Endothelial cell of umbilical vein (primary cell): ENCODE measurements at regions not wholly inside any gene's neighbourhood (a gene's known extent, or its start where the extent isn't known, plus 50 kb on each side); places are given as distances from the start of the nearest gene placed in this dataset.

Experiments
- BruUV-seq: library from RNA; stranded (reverse); fragments of 400-500 nt; replicated peaks from 2 replicates; lab custom pipeline; 2021; lab: Mats Ljungman, UMichigan
- CTCF ChIA-PET: fragments of 300-600, 350-600 bp; sonication (Branson Sonifier 250); formaldehyde crosslinking; loops from one replicate; lab custom pipeline; 2021; ENCODE audit warnings: antibody characterized with exemption, inconsistent platforms; lab: Charles Lee
- POLR2A ChIA-PET: fragments of 300-600, 350-600 bp; sonication (Branson Sonifier 250); formaldehyde crosslinking; loops from one replicate; lab custom pipeline; 2021; ENCODE audit warnings: antibody characterized with exemption, inconsistent platforms; lab: Charles Lee
- DNase-seq: peaks from one replicate; pipeline ENCODE4 v3.0.0-alpha.2; 2011; ENCODE audit warnings: low read depth, low spot score
- FAIRE-seq: peaks from 2 replicates; lab custom pipeline; 2011; peaks lifted over from hg19 to GRCh38; lab: Jason Lieb, UNC
- H2AFZ ChIP-seq: 2 replicates; pipeline ENCODE4 v1.6.0; 2012; ENCODE audit warnings: low read depth, low read length, control low read depth, inconsistent platforms
- H3K27ac ChIP-seq: 2 replicates; pipeline ENCODE4 v1.5.1; 2011; ENCODE audit warnings: low read depth, mild to moderate bottlenecking, control low read depth, low read length, moderate library complexity; ENCODE audit not compliant: insufficient read depth
- H3K27me3 ChIP-seq, 2 experiments: 2 replicates each; pipeline versions ENCODE4 v1.6.0 to v1.6.1; 2011; ENCODE audit warnings: low read length in 2 of 2, mixed read lengths in 1 of 2; ENCODE audit not compliant: control insufficient read depth in 2 of 2, insufficient read depth in 2 of 2
- H3K36me3 ChIP-seq, 2 experiments: 2 replicates in 1 of 2; 3 replicates in 1 of 2; pipeline ENCODE4 v1.5.1; 2011; ENCODE audit warnings: low read length in 2 of 2, mild to moderate bottlenecking in 1 of 2, moderate library complexity in 1 of 2; ENCODE audit not compliant: control insufficient read depth in 2 of 2, insufficient read depth in 2 of 2; ENCODE audit errors: extremely low read depth in 1 of 2
- H3K4me1 ChIP-seq: 3 replicates; pipeline ENCODE4 v1.5.1; 2011; ENCODE audit warnings: mild to moderate bottlenecking, low read length; ENCODE audit not compliant: control insufficient read depth, insufficient read depth; ENCODE audit errors: extremely low read depth
- H3K4me2 ChIP-seq: 2 replicates; pipeline ENCODE4 v1.6.1; 2011; ENCODE audit warnings: low read length, control low read depth, mixed read lengths; ENCODE audit not compliant: insufficient read depth
- H3K4me3 ChIP-seq, 3 experiments: fragments of 200-600 bp in 1 of 3; sonication (generic), shearing (Covaris generic) in 1 of 3; replicated peaks in 1 of 3; 2 replicates each; pipeline ENCODE4 v1.5.1; 2011 to 2016; ENCODE audit warnings: control low read depth in 3 of 3, low read length in 3 of 3, mild to moderate bottlenecking in 2 of 3, inconsistent platforms in 1 of 3, low read depth in 1 of 3, moderate library complexity in 1 of 3; ENCODE audit not compliant: insufficient read depth in 1 of 3
- H3K79me2 ChIP-seq: 2 replicates; pipeline ENCODE4 v1.6.0; 2012; ENCODE audit warnings: low read length, inconsistent platforms; ENCODE audit not compliant: control insufficient read depth, insufficient read depth
- H3K9ac ChIP-seq: replicated peaks from 2 replicates; pipeline ENCODE3; 2011; ENCODE audit warnings: low read length, control low read depth; ENCODE audit not compliant: insufficient read depth; ENCODE audit errors: extremely low read depth
- H3K9me1 ChIP-seq: replicated peaks from 3 replicates; pipeline ENCODE4 v1.6.0; 2011; ENCODE audit warnings: mild to moderate bottlenecking, low read length; ENCODE audit not compliant: control insufficient read depth, insufficient read depth; ENCODE audit errors: extremely low read depth
- H3K9me3 ChIP-seq: replicated peaks from 2 replicates; pipeline ENCODE4 v1.5.1; 2012; ENCODE audit warnings: low read length, inconsistent platforms; ENCODE audit not compliant: control insufficient read depth, insufficient read depth
- H4K20me1 ChIP-seq: replicated peaks from 2 replicates; pipeline ENCODE3; 2011; ENCODE audit warnings: mild to moderate bottlenecking, low read length; ENCODE audit not compliant: control insufficient read depth, insufficient read depth; ENCODE audit errors: extremely low read depth
- EZH2 ChIP-seq: IDR thresholded peaks from 2 replicates; pipeline ENCODE4 v1.6.1; 2012; ENCODE audit warnings: borderline replicate concordance, low read depth, mild to moderate bottlenecking, moderate library complexity, low read length, inconsistent platforms; ENCODE audit not compliant: severe bottlenecking
- FOS ChIP-seq: IDR thresholded peaks from 2 replicates; pipeline ENCODE4 v1.6.1; 2011; ENCODE audit warnings: mild to moderate bottlenecking, low read length, moderate library complexity, borderline replicate concordance; ENCODE audit not compliant: insufficient read depth
- GATA2 ChIP-seq: IDR thresholded peaks from 2 replicates; pipeline ENCODE4 v1.7.0; 2011; ENCODE audit warnings: low read depth, mild to moderate bottlenecking, moderate library complexity, mixed read lengths, low read length; ENCODE audit not compliant: insufficient read length, insufficient read depth
- JUN ChIP-seq: IDR thresholded peaks from 2 replicates; pipeline ENCODE4 v1.6.1; 2011; ENCODE audit warnings: borderline replicate concordance, low read depth; ENCODE audit not compliant: insufficient read length, insufficient read depth
- MYC ChIP-seq: IDR thresholded peaks from one replicate; pipeline ENCODE4 v1.6.1; 2011; ENCODE audit warnings: mild to moderate bottlenecking, low read depth, low read length
- POLR2A ChIP-seq: IDR thresholded peaks from 2 replicates; pipeline ENCODE4 v1.6.1; 2012; ENCODE audit warnings: low read depth, mild to moderate bottlenecking, control low read depth, low read length
- POLR2AphosphoS5 ChIP-seq: IDR thresholded peaks from 2 replicates; pipeline ENCODE4 v1.6.1; 2012; ENCODE audit warnings: low read depth, mild to moderate bottlenecking, control low read depth, low read length, moderate library complexity; ENCODE audit not compliant: insufficient read depth
- dilution Hi-C: fragments of 300-500 bp; cut with MboI; formaldehyde crosslinking; loops from one replicate; pipeline ENCODE4 v1.15.0; 2019; ENCODE audit warnings: low sequenced_read_pairs; ENCODE audit not compliant: extremely low pct_ligation_motif_present
- intact Hi-C: fragments of 100-400 bp; cut with micrococcal nuclease; formaldehyde crosslinking; loops from one replicate; pipeline ENCODE4 v1.10.0; 2022
- TF ChIP-seq, protein P1 (sequence below): IDR thresholded peaks from 2 replicates; pipeline ENCODE4 v1.6.1; 2011; ENCODE audit not compliant: insufficient read depth, insufficient read length
- TF ChIP-seq, protein P2 (sequence below), 2 donors: IDR thresholded peaks; 1 replicate in 1 of 2; 2 replicates in 1 of 2; pipeline ENCODE4 v1.5.1; 2011; ENCODE audit warnings: low read length in 2 of 2, mild to moderate bottlenecking in 2 of 2, moderate library complexity in 2 of 2, control low read depth in 1 of 2, inconsistent platforms in 1 of 2, low read depth in 1 of 2; ENCODE audit not compliant: insufficient read depth in 1 of 2; ENCODE audit errors: extremely low read depth in 1 of 2

DNA sequence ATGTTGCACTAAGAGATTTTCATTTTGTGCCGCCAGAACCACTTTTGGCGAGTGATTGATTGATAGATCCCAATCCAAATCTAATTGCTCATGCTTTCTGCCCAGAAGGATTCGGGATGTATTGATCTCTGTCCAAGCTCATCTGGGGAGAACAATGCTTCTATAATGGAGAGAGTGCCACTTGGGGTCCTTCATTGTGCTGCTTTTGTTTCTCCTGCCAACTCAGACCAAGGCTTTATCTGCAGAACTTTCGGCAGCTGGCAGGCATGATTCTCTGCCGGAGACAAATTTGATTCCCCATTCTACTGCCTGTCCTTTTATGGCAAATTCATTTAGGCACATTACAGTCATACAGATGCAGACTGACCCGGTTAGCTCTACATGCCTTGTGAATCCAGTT lies 62.9 kb upstream of the NTM start:
- H3K36me3 ChIP-seq = no peaks in the 10 kb centered on the region
- no peaks in the 10 kb centered on the region for H3K4me1 ChIP-seq
- FAIRE-seq = no peak
- intact Hi-C loops (no loop called here), dilution Hi-C loops (no loop called here)
- ChIA-PET CTCF (no interaction called here), POLR2A (no interaction called here)
- no peaks in the 10 kb centered on the region for H3K27me3 ChIP-seq
- H3K27ac ChIP-seq = no peak overlapping the region
- H3K4me3 ChIP-seq = no peak overlapping the region
- H3K9me1 ChIP-seq = no peaks in the 10 kb centered on the region
- H4K20me1 ChIP-seq = no peaks in the 10 kb centered on the region
- H3K9ac ChIP-seq = no peak overlapping the region
- BruUV-seq = no TSS peak
- no peaks in the 10 kb centered on the region for H3K79me2 ChIP-seq
- TF ChIP-seq GATA2 = no peak
- TF ChIP-seq POLR2A = no peak
- TF ChIP-seq JUN = no peak
- TF ChIP-seq FOS = no peak
- TF ChIP-seq POLR2AphosphoS5 = no peak
- TF ChIP-seq, protein P1, sequence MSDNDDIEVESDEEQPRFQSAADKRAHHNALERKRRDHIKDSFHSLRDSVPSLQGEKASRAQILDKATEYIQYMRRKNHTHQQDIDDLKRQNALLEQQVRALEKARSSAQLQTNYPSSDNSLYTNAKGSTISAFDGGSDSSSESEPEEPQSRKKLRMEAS = no peak
- TF ChIP-seq MYC = no peak
- TF ChIP-seq, protein P2, sequence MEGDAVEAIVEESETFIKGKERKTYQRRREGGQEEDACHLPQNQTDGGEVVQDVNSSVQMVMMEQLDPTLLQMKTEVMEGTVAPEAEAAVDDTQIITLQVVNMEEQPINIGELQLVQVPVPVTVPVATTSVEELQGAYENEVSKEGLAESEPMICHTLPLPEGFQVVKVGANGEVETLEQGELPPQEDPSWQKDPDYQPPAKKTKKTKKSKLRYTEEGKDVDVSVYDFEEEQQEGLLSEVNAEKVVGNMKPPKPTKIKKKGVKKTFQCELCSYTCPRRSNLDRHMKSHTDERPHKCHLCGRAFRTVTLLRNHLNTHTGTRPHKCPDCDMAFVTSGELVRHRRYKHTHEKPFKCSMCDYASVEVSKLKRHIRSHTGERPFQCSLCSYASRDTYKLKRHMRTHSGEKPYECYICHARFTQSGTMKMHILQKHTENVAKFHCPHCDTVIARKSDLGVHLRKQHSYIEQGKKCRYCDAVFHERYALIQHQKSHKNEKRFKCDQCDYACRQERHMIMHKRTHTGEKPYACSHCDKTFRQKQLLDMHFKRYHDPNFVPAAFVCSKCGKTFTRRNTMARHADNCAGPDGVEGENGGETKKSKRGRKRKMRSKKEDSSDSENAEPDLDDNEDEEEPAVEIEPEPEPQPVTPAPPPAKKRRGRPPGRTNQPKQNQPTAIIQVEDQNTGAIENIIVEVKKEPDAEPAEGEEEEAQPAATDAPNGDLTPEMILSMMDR (IDR thresholded peaks at IDR 0.05; ENCODE audit: extremely low read depth in 1 of 2, insufficient read depth in 1 of 2, low read depth in 1 of 2, low read length in 2 of 2) = no peak
- TF ChIP-seq EZH2 = no peak
- no peak overlapping the region for H3K4me2 ChIP-seq
- no peak overlapping the region for H2AFZ ChIP-seq
- DNase-seq = no peak
- peaks cover 2% of the 10 kb centered on the region for H3K9me3 ChIP-seq
